ENCODE measurements at regions not wholly inside any gene's neighbourhood (a gene's known extent, or its start where the extent isn't known, plus 50 kb on each side); places are given as distances from the start of the nearest gene placed in this dataset.

GRCh38 chr2:8482432-8482831, 199.4 kb upstream of the ID2 start:
- no peaks in the 10 kb centered on the region for H3K27me3 ChIP-seq
- DNase-seq (ENCODE audit: low spot score): no peak
- TF ChIP-seq CTCF (IDR thresholded peaks at IDR 0.05): no peak
- no peak overlapping the region for H3K4me3 ChIP-seq
- H3K27ac ChIP-seq: no peak overlapping the region
- H3K9me3 ChIP-seq: no peaks in the 10 kb centered on the region
- H3K36me3 ChIP-seq: no peaks in the 10 kb centered on the region
- peaks cover 0 to 35% of the 10 kb centered on the region in 2 donors for H3K4me1 ChIP-seq

DNA sequence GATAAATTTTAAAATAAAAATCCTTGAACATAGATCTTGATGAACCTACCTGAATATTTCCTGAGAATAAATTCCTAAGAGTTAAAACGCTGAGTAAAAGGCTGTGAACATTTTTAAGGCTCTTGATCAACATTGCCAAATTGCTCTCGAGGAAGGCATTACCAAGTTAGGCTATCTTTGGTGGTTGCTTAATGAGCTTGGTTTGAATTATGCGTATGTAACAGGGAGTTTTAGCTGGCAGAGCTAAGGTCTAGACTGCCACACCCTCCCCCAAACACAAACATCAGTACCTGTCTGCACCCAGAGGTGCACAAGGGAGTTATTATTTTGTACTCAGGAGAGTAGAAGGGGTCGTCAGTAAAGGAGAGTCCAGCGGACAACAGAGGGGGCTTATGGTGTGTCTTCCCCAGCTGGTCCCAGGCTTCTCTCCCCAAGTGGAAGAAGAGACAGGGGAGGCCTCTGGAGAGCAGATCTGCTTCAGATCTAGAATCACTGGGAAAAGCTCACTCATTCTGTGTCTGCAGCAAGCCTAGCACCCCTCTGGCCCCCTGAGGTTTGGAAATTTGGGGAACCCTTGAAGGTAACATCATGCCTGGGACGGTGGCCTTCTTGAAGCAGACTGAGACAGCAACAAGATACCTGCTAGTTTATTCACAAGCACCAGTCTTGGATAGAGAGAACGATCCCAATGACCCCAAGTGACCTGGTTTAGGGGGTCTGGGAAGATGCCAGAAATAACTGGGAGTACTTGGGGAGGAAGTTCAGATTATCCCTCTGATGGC, 197.2 kb upstream of the ID2 start:
- DNase-seq (ENCODE audit: low spot score): no peak
- Histone ChIP-seq H3K4me1 (peaks cover 0 to 24% of the 10 kb centered on the region in 2 donors), H3K4me3 (no peak overlapping the region), H3K27ac (no peak overlapping the region), H3K36me3 (no peaks in the 10 kb centered on the region), H3K9me3 (no peaks in the 10 kb centered on the region), H3K27me3 (no peaks in the 10 kb centered on the region)
- TF ChIP-seq CTCF (IDR thresholded peaks at IDR 0.05): no peak

DNA sequence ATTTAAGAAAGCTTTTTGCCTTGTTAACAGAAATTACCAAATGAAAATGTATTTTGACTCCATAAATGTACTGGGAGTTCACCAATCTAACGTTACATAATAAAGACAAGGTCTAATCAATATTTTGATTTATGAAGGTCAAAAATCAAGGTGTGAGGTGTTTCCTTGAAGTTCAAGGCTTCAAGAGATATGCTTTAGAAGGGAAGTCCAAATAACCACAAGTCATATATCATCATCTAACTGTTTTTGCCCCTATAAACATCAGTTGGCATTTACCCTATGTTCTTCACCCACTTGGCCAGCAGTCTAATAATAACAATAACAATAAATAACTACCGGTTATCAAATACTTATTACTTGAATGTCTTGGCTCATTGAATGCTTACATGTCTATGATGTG, 196.1 kb upstream of the ID2 start:
- no peak overlapping the region for H3K4me3 ChIP-seq
- H3K9me3 ChIP-seq: no peaks in the 10 kb centered on the region
- H3K36me3 ChIP-seq: no peaks in the 10 kb centered on the region
- H3K27ac ChIP-seq: no peak overlapping the region
- DNase-seq (ENCODE audit: low spot score): no peak
- no peaks in the 10 kb centered on the region for H3K27me3 ChIP-seq
- peaks cover 0 to 16% of the 10 kb centered on the region in 2 donors for H3K4me1 ChIP-seq
- no peak for TF ChIP-seq CTCF (IDR thresholded peaks at IDR 0.05)

DNA sequence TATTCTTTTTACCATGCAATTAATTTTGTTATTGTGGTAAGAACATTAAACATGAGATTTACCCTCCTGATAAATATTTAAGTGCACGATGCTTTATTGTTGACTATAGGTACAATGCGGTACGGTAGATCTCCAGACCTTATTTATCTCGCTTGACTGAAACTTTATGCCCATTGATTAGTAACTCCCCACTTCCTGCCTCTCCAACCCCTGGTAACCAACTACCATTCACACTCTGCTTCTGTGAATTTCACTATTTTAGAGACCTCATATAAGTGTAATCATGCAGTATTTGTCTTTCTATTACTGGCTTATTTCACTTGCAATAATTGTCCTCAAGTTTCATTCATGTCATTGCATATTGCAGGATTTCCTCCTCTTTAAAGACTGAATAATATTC, 195.7 kb upstream of the ID2 start:
- Histone ChIP-seq H3K9me3 (no peaks in the 10 kb centered on the region), H3K27me3 (no peaks in the 10 kb centered on the region), H3K36me3 (no peaks in the 10 kb centered on the region), H3K4me3 (no peak overlapping the region), H3K4me1 (peaks cover 0 to 12% of the 10 kb centered on the region in 2 donors), H3K27ac (no peak overlapping the region)
- no peak for DNase-seq (ENCODE audit: low spot score)
- no peak for TF ChIP-seq CTCF (IDR thresholded peaks at IDR 0.05)

DNA sequence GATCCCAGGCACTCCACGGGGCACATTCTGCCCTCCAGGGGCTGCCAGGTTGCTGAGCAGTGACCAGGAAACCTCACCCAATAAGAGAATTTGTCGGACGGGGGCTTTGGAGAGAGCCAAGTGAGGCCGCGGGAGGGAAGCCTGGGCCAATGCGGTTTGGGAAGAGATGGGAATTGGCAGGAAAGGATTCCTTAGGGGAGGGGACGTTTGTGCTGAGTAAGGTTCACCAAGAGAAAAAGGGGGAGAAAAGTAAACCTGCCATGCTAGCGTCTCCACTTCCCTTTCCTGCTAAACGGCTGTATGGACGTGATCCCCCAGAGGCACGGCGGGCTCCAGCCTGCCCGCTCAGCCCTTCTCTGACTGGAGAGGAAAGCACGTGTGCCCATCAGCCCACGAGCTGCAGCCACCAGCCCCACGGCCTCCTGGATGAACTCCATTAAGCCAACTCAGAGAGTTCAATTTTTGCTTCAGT, 194.4 kb upstream of the ID2 start:
- Histone ChIP-seq H3K27ac (no peak overlapping the region), H3K36me3 (no peaks in the 10 kb centered on the region), H3K4me1 (peaks cover 0 to 12% of the 10 kb centered on the region in 2 donors), H3K4me3 (no peak overlapping the region), H3K27me3 (no peaks in the 10 kb centered on the region), H3K9me3 (no peaks in the 10 kb centered on the region)
- no peak for TF ChIP-seq CTCF (IDR thresholded peaks at IDR 0.05)
- no peak for DNase-seq (ENCODE audit: low spot score)

Measured in right atrium auricular region (tissue), 2 donors.